Fibroblast of skin of abdomen (primary cell): ENCODE measurements at regions not wholly inside any gene's neighbourhood (a gene's known extent, or its start where the extent isn't known, plus 50 kb on each side); places are given as distances from the start of the nearest gene placed in this dataset.
"Not testable (repeated sequence)": the region's sequence is repeated elsewhere in the genome, so short reads cannot be mapped to it uniquely, and the experiment has no call there.

Source experiments
- DNase-seq: peaks from one replicate; pipeline ENCODE4 v3.0.0-alpha.2; 2013

DNA sequence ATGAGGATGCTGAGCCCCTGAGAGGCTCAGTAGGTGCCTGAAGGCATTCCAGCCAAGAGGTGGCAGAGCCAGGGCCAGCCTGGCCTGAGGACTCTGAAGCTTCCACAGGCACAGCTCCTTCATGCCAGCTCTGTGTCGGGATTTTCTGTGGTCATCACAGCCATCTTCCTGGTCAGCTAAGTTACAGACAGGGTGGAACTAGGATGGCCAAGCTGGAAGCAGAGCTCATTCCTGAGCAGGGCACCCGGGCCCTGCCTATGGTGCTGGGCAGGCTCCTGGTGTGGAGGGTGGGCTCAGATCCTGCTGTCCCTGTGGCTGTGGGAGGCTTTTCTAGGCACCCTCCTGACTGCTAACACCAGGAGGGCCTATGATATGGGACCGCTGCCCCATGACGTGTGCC, 2882.3 kb downstream of the RPIA start:
- not testable (repeated sequence) for DNase-seq

DNA sequence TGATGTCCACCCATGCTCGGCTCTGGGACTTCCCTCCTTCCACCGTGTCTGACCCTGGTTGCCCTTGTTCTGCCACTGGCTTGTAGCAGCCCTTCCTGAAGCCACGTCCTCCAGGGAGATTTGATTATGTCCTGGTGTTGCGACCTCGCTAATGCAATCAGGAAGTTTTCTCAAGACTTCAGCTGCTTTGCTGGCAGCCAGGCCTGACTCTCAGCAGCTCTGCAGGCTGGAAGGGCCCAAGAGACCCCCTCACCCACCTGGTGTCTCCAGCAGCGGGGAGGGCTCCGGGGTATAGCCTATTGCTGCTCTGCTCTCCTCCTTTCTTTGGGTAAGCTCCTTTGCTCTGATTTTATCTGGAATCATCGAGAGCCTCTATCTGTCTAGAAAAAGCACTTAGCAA, 2882.8 kb downstream of the RPIA start:
- DNase-seq, result not testable (repeated sequence)

DNA sequence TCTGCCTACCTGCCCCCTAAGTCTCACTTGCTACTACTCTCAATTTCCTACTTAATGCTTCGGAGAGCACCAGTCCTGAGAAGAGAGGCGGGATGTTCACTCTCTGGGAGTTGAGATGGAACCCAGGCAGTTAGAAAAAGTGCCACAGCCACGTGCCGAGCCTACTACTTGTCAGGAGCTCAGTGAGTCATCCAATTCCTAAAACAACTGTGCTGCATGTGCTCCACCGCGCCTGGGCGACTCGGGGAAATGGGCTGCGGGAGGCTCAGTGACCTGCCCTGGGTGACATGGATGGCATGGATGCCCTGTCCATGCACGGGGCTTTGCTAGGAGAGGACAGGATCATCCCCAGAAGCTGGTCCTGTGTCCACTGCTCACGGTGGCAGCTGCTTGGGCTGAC, 2884.2 kb downstream of the RPIA start:
- DNase-seq, result not testable (repeated sequence)

- not testable (repeated sequence) for DNase-seq
Observed at GRCh38 chr2:91577406-91577805, 2885.9 kb downstream of the RPIA start.

DNA sequence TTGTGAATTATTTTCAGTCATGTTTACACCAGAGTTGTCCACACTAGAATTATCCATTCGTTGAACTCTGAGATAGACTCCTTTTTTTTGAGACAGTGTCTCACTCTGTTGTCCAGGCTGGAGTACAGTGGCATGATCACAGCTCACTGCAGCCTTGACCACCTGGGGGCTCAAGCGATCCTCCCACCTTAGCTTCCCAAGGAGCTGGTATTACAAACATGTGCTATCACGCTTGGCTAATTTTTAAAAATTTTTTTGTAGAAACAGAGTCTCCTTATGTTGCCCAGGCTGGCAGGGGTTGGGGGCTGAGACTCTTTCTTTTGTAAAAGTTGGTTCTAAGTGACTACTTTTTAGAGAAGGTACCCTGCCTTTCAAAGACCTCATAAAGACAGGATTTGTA, 2887.2 kb downstream of the RPIA start:
- not testable (repeated sequence) for DNase-seq

GRCh38 chr2:91579555-91579954, 2888.1 kb downstream of the RPIA start:
- DNase-seq, result not testable (repeated sequence)

GRCh38 chr2:91580043-91580442, 2888.6 kb downstream of the RPIA start:
- DNase-seq, result not testable (repeated sequence)

DNA sequence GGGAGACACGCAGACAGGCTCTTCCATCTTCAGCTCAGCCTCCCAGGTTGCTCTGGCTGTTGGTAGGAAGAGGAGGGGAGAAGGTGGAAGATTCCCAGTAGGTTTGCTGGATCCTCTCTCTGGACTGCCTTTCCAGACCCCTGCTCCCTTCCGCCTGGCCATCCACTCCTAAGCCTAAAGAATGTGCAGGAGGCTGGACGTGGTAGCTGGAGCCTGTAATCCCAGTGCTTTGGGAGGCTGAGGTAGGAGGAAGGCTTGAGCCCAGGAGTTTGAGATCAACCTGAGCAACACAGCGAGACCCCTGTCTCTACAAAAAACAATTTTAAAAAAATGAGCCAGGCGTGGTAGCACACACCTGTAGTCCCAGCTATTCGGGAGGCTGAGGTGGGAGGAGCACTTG, 2895.6 kb downstream of the RPIA start:
- DNase-seq, result not testable (repeated sequence)

DNA sequence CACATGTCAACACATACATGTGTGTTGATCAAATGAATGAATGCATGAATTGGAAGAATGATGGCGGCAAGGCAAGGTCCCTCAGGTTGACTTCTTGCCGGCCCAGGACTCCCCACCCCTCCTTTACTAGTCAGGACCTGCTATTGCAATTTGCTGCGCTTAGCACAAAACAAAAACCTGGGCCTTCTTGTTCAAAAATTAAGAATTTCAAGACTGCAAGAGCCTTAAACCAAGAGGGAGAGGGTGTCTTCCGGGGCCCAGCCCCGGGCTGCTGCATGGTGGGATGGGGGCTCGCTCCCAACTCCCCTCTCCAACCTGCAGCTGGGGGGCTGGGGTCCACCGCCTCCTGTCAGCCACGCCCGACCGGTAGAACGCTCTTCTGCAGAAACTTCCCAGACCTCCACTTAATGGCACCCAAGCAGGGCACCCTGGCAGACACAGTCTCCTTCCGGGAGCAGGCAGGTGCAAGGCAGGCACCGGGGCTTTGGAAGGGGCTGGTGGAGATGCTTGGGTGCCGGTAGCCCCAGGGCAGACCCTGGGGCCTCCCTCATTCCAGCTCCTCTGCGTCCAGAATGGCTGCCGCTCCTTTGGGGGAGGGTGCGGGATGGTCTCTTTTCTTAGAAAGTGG, 2896.5 kb downstream of the RPIA start:
- not testable (repeated sequence) for DNase-seq

DNA sequence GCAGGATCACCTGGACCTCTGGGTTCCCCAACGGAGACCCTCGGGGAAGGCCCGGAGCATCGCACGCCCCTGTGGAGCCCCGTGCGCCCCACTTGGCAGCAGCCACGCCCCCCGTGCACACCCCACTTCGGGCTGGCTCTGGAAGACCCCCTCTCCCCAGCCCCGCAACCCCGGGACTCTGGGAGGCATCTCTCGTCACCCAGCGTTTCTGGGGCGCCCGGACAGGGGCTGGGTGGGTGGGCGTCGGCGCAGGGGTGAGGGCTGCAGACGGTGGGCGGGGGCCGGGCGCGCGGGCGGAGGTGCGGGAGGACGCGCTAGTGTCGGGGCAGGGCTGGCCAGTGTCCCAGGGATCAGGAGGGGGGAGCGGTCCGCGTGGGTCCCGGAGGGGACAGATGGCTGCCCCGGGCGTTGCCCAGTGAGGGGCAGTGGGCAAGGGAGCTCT, 2897.3 kb downstream of the RPIA start:
- DNase-seq, result not testable (repeated sequence)

DNA sequence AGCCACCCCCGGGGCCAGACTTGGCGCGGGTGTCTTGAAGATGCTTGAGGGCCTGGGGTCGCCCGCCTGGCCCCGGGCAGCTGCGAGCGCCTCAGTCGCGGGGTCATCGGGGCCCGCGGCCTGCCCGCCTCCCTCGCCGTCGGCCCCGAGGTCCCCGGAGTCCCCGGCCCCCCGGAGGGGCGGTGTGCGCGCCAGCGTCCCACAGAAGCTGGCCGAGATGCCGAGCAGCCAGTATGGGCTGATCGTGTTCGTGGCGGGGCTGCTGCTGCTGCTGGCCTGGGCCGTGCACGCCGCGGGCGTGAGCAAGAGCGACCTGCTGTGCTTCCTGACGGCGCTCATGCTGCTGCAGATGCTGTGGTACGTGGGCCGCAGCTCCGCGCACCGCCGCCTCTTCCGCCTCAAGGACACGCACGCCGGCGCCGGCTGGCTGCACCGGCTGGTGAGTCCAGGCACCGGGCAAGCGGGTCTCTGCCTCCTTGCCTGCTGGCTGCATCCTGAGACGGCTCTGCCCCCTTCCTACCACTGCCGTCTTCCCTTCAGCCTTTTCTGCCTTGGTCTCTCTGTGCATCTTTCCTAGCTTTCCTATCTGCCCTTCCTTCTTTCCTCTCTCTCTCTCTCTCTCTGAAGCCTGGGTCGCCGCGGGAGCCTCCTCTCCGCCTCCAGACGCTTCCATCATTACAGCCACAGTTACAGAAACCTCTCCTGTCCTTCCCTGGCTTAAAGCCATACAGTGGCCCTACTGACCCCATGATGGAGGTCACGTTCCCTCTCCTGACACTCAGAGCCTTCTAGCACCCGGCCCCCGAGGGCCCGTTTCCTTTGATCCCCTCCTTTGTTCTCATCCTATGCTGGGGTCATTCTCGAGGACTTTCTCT, 2898.2 kb downstream of the RPIA start:
- not testable (repeated sequence) for DNase-seq

GRCh38 chr2:91590381-91590780, 2898.9 kb downstream of the RPIA start:
- DNase-seq, result not testable (repeated sequence)

- DNase-seq, result not testable (repeated sequence)
Observed at GRCh38 chr2:91591066-91591465, 2899.6 kb downstream of the RPIA start.

DNA sequence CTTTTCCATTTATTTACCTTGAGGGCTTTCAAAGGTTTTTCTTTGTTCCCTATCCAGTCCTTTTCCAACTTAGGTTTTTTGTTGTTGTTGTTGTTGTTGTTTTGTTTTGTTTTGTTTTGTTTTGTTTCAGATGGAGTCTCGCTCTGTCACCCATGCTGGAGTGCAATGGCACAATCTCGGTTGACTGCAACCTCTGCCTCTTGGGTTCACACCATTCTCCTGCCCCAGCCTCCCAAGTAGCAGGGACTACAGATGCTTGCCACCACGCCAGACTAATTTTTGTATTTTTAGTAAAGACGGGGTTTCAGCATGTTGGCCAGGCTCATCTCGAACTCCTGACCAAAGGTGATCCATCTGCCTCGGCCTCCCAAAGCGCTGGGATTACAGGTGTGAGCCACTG, 2906.0 kb downstream of the RPIA start:
- DNase-seq, result not testable (repeated sequence)

GRCh38 chr2:91598519-91598918, 2907.0 kb downstream of the RPIA start:
- peak; percentile 25 for DNase-seq

GRCh38 chr2:91599000-91599399, 2907.5 kb downstream of the RPIA start:
- DNase-seq, result peak; percentile 17

- DNase-seq, result not testable (repeated sequence)
Observed at GRCh38 chr2:91602860-91603259, 2911.4 kb downstream of the RPIA start.

DNA sequence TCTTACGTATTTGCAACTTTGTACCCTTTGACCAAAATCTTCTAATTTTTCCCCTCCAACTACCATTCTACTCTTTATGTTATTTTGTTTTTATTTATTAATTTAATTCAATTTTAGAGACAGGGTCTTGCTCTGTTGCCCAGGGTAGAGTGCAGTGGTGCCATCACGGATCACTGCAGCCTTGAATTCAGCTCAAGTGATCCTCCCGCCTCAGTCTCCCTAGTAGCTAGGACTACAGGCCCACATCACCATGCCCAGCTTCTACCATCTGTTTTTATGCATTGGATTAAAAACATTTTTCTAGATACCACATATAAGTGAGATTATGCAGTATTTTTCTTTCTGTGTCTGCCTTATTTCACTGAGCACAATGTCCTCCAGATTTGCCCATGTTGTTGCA, 2912.5 kb downstream of the RPIA start:
- DNase-seq, result not testable (repeated sequence)

DNA sequence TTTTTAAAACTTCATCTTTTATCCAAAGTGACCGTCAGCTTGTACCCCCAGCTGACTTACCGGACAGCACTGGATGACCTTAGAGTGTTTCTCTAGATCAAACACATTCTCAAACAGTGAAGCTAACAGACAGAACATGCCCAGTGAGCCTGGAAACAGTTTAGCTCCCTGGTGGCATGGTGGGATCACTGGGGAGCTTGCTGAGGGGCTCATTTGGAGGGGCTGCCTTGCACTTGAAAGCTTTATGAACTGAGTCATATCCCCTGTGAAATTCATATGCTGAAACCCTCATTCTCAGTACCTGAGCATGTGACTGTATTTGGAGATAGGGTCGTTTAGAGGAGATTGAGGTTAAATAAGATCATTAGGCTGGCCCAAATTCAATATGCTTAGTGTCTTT, 2913.2 kb downstream of the RPIA start:
- not testable (repeated sequence) for DNase-seq

DNA sequence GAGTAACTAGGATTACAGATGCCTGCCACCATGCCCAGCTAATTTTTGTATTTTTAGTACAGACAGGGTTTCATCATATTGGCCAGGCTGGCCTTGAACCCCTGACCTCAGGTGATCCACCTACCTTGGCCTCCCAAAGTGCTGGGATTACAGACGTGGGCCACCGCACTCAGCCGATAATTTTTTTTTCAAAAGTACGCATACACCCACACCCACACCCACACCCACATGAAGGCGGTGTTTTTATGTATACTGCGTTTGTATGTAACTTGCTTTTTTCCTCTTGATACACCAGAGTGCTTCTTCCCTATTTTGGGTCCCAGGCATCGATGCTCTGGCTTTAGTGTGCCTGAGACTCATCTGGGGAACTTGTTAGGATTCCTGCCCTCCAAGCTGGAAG, 2932.3 kb downstream of the RPIA start:
- not testable (repeated sequence) for DNase-seq

DNA sequence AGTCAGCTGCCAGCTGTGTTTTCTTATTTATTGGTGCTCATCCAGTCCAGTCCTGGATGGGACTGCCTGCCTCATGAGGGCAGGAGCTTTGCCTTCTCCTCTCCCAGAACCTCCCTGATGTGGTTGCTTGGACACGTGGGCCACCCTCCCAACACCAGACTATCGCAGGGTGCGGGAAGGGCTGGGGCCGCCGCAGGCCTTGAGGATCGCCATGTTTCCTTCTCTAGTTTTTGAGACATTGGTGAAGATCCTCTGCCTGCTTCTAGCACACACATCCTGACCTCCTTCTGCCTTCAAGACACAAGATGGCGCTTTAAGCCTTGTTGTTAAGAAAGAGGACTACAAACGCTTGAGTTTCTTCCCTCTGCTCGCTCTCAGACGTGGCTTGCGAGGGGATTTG, 2937.0 kb downstream of the RPIA start:
- DNase-seq, result not testable (repeated sequence)

DNA sequence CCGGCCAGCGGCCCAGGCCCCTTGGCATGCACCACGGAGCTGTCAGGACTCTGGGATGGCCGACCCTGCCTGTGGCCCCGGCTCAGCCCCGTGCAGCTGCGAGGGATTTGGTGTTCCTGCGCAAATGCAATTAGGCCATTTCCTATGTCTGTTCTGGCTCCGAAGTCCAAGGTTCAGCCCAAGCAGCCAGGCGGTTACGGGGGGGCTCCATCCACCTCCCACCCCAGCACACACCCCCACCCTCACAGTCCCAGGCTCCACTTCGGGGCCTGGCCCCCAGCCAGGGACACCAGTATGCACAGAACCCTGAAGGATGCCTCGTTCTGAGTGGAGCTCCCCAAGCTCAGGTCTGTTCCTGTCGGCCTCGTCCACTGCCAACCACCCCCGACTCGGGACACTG, 2965.7 kb downstream of the RPIA start:
- peak; percentile 58 for DNase-seq

GRCh38 chr2:91658336-91658735, 2966.9 kb downstream of the RPIA start:
- DNase-seq, result not testable (repeated sequence)
